ENCODE measurements at regions not wholly inside any gene's neighbourhood (a gene's known extent, or its start where the extent isn't known, plus 50 kb on each side); places are given as distances from the start of the nearest gene placed in this dataset.

GRCh38 chr16:51402785-51403184 lies 251.7 kb upstream of the SALL1 start:
- no peak for DNase-seq

- DNase-seq, result no peak
Observed at GRCh38 chr16:51402298-51402697, 251.2 kb upstream of the SALL1 start.

- DNase-seq, result no peak
Observed at GRCh38 chr16:51401673-51402072, 250.6 kb upstream of the SALL1 start.

GRCh38 chr16:51399908-51400670 lies 249.0 kb upstream of the SALL1 start:
- DNase-seq, result no peak

- DNase-seq, result no peak
Observed at GRCh38 chr16:51394421-51394820, 243.4 kb upstream of the SALL1 start.

- DNase-seq, result no peak
Observed at GRCh38 chr16:51393381-51394005, 242.4 kb upstream of the SALL1 start.

GRCh38 chr16:51392521-51393187 lies 241.6 kb upstream of the SALL1 start:
- DNase-seq, result peak in 8 of 56 donors; percentile 0 to 26 (median 15)

- peak in 2 of 56 donors; percentile 1 to 3 for DNase-seq
Observed at GRCh38 chr16:51391798-51392511, 240.9 kb upstream of the SALL1 start.

- no peak for DNase-seq
Observed at GRCh38 chr16:51390877-51391276, 239.8 kb upstream of the SALL1 start.

GRCh38 chr16:51389881-51390280 lies 238.8 kb upstream of the SALL1 start:
- DNase-seq, result no peak

GRCh38 chr16:51388516-51388951 lies 237.5 kb upstream of the SALL1 start:
- DNase-seq, result peak in 10 of 56 donors; percentile 3 to 33 (median 16)

GRCh38 chr16:51383909-51384308 lies 232.8 kb upstream of the SALL1 start:
- no peak for DNase-seq

- no peak for DNase-seq
Observed at GRCh38 chr16:51382940-51383339, 231.9 kb upstream of the SALL1 start.

GRCh38 chr16:51382211-51382610 lies 231.1 kb upstream of the SALL1 start:
- no peak for DNase-seq

- no peak for DNase-seq
Observed at GRCh38 chr16:51376080-51376479, 225.0 kb upstream of the SALL1 start.

- DNase-seq, result no peak
Observed at GRCh38 chr16:51374790-51375189, 223.7 kb upstream of the SALL1 start.

GRCh38 chr16:51374346-51374745 lies 223.3 kb upstream of the SALL1 start:
- DNase-seq, result no peak

GRCh38 chr16:51365715-51366114 lies 214.6 kb upstream of the SALL1 start:
- DNase-seq, result no peak

GRCh38 chr16:51359141-51359955 lies 208.3 kb upstream of the SALL1 start:
- DNase-seq, result peak in 54 of 56 donors; percentile 13 to 90 (median 60)

GRCh38 chr16:51357839-51358238 lies 206.8 kb upstream of the SALL1 start:
- no peak for DNase-seq

- no peak for DNase-seq
Observed at GRCh38 chr16:51355875-51356274, 204.8 kb upstream of the SALL1 start.

All from nucleus accumbens (tissue), 56 donors.